ENCODE measurements at regions not wholly inside any gene's neighbourhood (a gene's known extent, or its start where the extent isn't known, plus 50 kb on each side); places are given as distances from the start of the nearest gene placed in this dataset.

- no peak for TF ChIP-seq POLR2A (IDR thresholded peaks at IDR 0.05)
- TF ChIP-seq CTCF (IDR thresholded peaks at IDR 0.05): no peak
Observed at GRCh38 chr6:135581211-135581610, 83.7 kb upstream of the AHI1 start.
